ENCODE measurements at regions not wholly inside any gene's neighbourhood (a gene's known extent, or its start where the extent isn't known, plus 50 kb on each side); places are given as distances from the start of the nearest gene placed in this dataset.

- H3K27ac Mint-ChIP-seq, result no peak overlapping the region
- CTCF ChIA-PET, result no interaction called here
- H3K4me3 Mint-ChIP-seq, result no peak overlapping the region
- no peaks in the 10 kb centered on the region for H3K36me3 Mint-ChIP-seq (ENCODE audit: low read depth)
- H3K4me1 Mint-ChIP-seq, result no peaks in the 10 kb centered on the region
- DNase-seq, result no peak
- POLR2A ChIA-PET, result no interaction called here
- no peak for TF ChIP-seq CTCF (IDR thresholded peaks at IDR 0.05)
- H3K9me3 Mint-ChIP-seq, result no peaks in the 10 kb centered on the region
- peaks cover 2% of the 10 kb centered on the region for H3K27me3 Mint-ChIP-seq
- no peak for ATAC-seq (ENCODE audit: low read depth)
- intact Hi-C loops (cut with micrococcal nuclease), result no loop called here
Measured at GRCh38 chr11:70697701-70698100, 299.4 kb downstream of the CTTN start.

- intact Hi-C loops (cut with micrococcal nuclease), result no loop called here
- Mint-ChIP-seq H3K4me1 (no peaks in the 10 kb centered on the region), H3K36me3 (ENCODE audit: low read depth) (no peaks in the 10 kb centered on the region), H3K9me3 (no peaks in the 10 kb centered on the region), H3K4me3 (no peak overlapping the region), H3K27me3 (peaks cover 2% of the 10 kb centered on the region), H3K27ac (no peak overlapping the region)
- ChIA-PET CTCF (no interaction called here), POLR2A (no interaction called here)
- DNase-seq, result no peak
- no peak for ATAC-seq (ENCODE audit: low read depth)
- TF ChIP-seq CTCF (IDR thresholded peaks at IDR 0.05), result no peak
Measured at GRCh38 chr11:70698871-70699270, 300.5 kb downstream of the CTTN start.

- H3K27me3 Mint-ChIP-seq, result peaks cover 2% of the 10 kb centered on the region
Measured at GRCh38 chr11:70699294-70700221, 301.2 kb downstream of the CTTN start.

GRCh38 chr11:70700453-70700852 is 302.1 kb downstream of the CTTN start:
- intact Hi-C loops (cut with micrococcal nuclease), result no loop called here
- H3K9me3 Mint-ChIP-seq, result no peaks in the 10 kb centered on the region
- ChIA-PET CTCF (no interaction called here), POLR2A (no interaction called here)
- no peak for TF ChIP-seq CTCF (IDR thresholded peaks at IDR 0.05)
- DNase-seq (no peak), ATAC-seq (ENCODE audit: low read depth) (no peak)
- no peak overlapping the region for H3K4me3 Mint-ChIP-seq
- H3K4me1 Mint-ChIP-seq, result no peaks in the 10 kb centered on the region
- no peaks in the 10 kb centered on the region for H3K36me3 Mint-ChIP-seq (ENCODE audit: low read depth)
- no peak overlapping the region for H3K27ac Mint-ChIP-seq
- no peaks in the 10 kb centered on the region for H3K27me3 Mint-ChIP-seq

More at GRCh38 chr11:70699294-70700221, 301.2 kb downstream of the CTTN start:
- intact Hi-C loops (cut with micrococcal nuclease), result no loop called here
- no peaks in the 10 kb centered on the region for H3K4me1 Mint-ChIP-seq
- ChIA-PET CTCF (no interaction called here), POLR2A (no interaction called here)
- no peak overlapping the region for H3K4me3 Mint-ChIP-seq
- no peaks in the 10 kb centered on the region for H3K9me3 Mint-ChIP-seq
- ATAC-seq (ENCODE audit: low read depth) (no peak), DNase-seq (no peak)
- no peaks in the 10 kb centered on the region for H3K36me3 Mint-ChIP-seq (ENCODE audit: low read depth)
- H3K27ac Mint-ChIP-seq, result no peak overlapping the region
- TF ChIP-seq CTCF (IDR thresholded peaks at IDR 0.05), result no peak

- no peak for DNase-seq
- CTCF ChIA-PET, result no interaction called here
- no peak for TF ChIP-seq CTCF (IDR thresholded peaks at IDR 0.05)
Measured at GRCh38 chr11:70700871-70701270, 302.5 kb downstream of the CTTN start.

More at GRCh38 chr11:70700871-70701270, 302.5 kb downstream of the CTTN start:
- Mint-ChIP-seq H3K36me3 (ENCODE audit: low read depth) (no peaks in the 10 kb centered on the region), H3K27me3 (no peaks in the 10 kb centered on the region), H3K9me3 (no peaks in the 10 kb centered on the region), H3K27ac (no peak overlapping the region), H3K4me1 (no peaks in the 10 kb centered on the region), H3K4me3 (no peak overlapping the region)
- intact Hi-C loops (cut with micrococcal nuclease), result no loop called here
- POLR2A ChIA-PET, result no interaction called here
- no peak for ATAC-seq (ENCODE audit: low read depth)
